ENCODE measurements at regions not wholly inside any gene's neighbourhood (a gene's known extent, or its start where the extent isn't known, plus 50 kb on each side); places are given as distances from the start of the nearest gene placed in this dataset.

- in situ Hi-C loops (cut with MboI; ENCODE audit: low pct_unique_long_range_greater_than_20kb, low sequenced_read_pairs): no loop called here
- no peak for DNase-seq
Observed at GRCh38 chr9:3773362-3774060, 247.7 kb upstream of the RFX3 start.

GRCh38 chr9:3769646-3770045, 243.8 kb upstream of the RFX3 start:
- in situ Hi-C loops (cut with MboI; ENCODE audit: low pct_unique_long_range_greater_than_20kb, low sequenced_read_pairs): no loop called here
- no peak for DNase-seq

DNA sequence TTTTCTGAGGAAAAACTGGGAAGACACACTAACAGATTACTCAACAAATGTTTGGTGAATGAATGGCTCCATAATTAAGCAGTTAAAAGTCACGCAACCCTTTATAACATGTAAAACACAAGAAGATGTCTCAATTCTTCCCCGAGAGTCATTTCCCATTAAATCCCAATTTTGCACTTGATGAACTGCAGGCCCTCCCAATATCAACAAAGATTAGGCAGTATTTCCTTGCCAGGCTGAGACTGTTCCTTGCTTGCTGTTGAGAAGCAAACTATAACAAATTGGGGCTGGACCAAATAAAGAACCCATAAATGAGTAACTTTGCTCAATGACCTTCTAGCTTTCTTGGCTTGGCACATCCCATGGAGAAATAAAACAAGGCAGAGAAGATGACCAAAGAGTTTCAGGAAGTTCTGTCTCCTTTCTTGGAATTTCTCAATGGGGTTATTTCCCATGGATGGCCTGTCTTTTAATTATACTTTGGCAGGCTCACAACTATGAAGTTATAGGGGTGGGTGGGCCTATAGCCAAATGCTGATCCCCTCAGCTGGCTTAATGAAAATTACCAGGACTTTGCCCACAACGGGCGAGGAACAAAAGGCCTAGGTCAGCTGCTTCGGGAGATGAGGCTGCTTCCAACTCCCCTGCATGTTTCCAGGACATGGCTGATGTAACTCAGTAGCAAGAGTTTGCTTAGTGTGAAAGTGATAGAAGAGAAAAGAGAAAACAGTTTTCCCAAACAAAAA, 243.1 kb upstream of the RFX3 start:
- no peak for DNase-seq
- in situ Hi-C loops (cut with MboI; ENCODE audit: low pct_unique_long_range_greater_than_20kb, low sequenced_read_pairs): no loop called here

DNA sequence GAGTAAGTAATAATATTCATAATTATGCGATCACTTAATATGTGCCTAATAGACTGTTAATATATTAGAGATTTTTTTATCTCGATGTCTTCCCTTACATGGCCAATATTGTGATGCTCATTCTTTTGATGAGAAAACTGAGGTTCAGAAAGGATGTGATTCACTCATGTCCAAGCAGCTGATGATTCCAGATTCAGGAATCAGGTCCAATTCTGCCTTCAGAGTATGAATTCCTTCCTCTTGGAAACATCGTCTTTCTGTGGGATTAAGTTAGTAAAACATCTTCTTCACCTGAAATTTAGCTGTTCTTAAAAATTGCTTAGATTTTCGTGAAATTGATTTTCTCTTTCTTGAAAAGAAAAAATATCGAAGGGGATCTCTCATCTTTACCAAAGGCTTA, 242.5 kb upstream of the RFX3 start:
- DNase-seq: no peak
- in situ Hi-C loops (cut with MboI; ENCODE audit: low pct_unique_long_range_greater_than_20kb, low sequenced_read_pairs): no loop called here

- in situ Hi-C loops (cut with MboI; ENCODE audit: low pct_unique_long_range_greater_than_20kb, low sequenced_read_pairs): no loop called here
- DNase-seq: no peak
Observed at GRCh38 chr9:3762076-3762475, 236.3 kb upstream of the RFX3 start.

- DNase-seq: no peak
- in situ Hi-C loops (cut with MboI; ENCODE audit: low pct_unique_long_range_greater_than_20kb, low sequenced_read_pairs): no loop called here
Observed at GRCh38 chr9:3760031-3760430, 234.2 kb upstream of the RFX3 start.

DNA sequence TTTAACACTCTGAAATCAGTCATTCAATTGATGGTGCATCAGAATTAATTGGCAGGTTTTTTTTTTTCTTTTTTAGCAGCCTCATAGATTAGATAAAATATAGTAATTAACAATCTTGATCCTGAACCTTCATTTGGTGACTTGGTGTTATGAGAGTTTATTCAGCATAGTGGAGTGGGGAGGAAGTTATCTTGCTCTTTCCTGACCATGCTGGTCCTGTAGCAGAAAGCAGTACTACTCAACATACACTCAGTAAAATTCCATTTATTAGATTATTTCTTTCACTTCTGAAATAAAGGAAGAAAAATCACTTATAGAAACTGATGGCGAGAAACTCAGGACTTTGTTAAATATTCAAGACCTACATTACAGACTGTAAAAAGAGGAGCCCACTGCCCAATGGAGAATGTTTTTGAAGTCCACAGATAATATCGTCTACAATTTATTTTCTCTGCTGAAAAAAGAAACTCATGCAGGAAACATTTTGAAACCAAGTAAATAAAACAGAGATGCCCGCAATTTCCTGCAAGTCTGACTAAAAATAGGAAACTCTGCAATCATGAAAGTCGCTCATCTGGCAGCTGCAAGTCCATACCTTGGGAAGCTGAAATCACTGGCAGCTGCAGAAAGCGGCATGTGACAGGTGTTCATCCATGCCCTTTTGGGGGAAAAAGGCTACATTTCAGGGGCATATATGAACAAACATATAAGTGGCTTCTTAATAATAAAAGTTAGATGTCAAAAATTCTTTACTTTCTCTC, 233.2 kb upstream of the RFX3 start:
- no peak for DNase-seq
- in situ Hi-C loops (cut with MboI; ENCODE audit: low pct_unique_long_range_greater_than_20kb, low sequenced_read_pairs): no loop called here

- no peak for DNase-seq
- in situ Hi-C loops (cut with MboI; ENCODE audit: low pct_unique_long_range_greater_than_20kb, low sequenced_read_pairs): no loop called here
Observed at GRCh38 chr9:3756071-3756470, 230.3 kb upstream of the RFX3 start.

GRCh38 chr9:3751125-3751758, 225.4 kb upstream of the RFX3 start:
- no peak for DNase-seq
- in situ Hi-C loops (cut with MboI; ENCODE audit: low pct_unique_long_range_greater_than_20kb, low sequenced_read_pairs): no loop called here

DNA sequence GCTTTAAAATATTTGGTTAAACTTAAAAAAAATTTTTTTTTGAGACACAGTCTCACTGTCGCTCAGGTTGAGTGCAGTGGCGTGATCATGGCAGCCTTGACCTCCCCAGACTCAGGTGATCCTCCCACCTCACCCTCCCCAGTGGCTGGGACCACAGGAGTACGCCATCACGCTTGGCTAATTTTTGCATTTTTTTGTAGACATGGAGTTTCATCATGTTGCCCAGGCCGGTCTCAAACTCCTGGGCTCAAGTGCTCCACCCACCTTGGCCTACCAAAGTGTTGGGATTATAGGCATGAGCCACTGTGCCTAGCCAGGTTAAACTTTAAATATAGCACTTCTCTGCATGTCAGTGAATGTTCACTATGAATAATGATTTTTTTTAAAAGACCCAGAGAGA, 224.5 kb upstream of the RFX3 start:
- no peak for DNase-seq
- in situ Hi-C loops (cut with MboI; ENCODE audit: low pct_unique_long_range_greater_than_20kb, low sequenced_read_pairs): no loop called here

DNA sequence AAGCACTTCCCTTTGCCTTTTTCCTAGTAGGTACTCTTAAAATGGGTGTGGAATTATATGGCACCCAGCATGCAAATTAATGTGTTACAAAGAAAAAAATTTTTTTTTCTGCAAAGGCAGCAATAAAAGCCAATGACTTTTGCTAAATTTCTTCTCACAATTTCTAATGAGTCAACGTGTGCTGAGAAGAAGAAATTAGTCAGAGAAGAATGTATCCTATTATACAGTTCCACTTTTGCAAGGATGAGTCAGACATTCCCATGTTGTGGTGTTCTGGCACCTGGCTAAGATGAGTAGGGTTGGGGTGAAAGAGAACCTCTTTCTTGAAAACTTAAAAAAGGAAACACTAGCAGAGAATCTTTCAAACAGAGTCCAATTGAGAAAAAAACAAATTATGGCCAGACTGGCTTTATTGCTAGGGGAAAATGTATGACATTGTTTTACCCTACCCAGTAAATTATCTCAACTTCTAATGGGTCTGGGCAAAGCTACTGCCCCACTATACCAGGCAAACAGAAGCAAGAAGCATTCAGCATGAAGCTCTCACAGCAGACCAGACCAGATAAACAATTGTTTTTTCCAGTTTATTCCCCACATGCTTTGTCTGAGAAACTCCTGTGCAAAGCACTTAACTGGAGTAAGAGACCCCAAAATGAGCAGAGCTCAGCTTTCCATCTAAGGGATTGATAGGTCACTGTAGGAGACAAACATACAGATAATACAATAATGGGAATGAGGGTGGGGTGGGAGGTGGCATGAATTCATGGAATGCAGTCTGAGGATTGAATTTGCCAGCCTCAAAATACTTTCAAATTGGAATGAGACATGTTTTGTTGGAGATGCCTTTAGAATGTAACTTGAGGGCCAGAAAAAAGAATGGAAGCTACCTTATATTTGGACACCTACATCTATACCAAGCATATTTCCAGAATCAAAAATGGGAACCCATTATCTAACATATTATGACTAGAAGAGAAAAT, 220.8 kb upstream of the RFX3 start:
- no peak for DNase-seq
- in situ Hi-C loops (cut with MboI; ENCODE audit: low pct_unique_long_range_greater_than_20kb, low sequenced_read_pairs): no loop called here

GRCh38 chr9:3743901-3744413, 218.2 kb upstream of the RFX3 start:
- in situ Hi-C loops (cut with MboI; ENCODE audit: low pct_unique_long_range_greater_than_20kb, low sequenced_read_pairs): no loop called here
- no peak for DNase-seq

DNA sequence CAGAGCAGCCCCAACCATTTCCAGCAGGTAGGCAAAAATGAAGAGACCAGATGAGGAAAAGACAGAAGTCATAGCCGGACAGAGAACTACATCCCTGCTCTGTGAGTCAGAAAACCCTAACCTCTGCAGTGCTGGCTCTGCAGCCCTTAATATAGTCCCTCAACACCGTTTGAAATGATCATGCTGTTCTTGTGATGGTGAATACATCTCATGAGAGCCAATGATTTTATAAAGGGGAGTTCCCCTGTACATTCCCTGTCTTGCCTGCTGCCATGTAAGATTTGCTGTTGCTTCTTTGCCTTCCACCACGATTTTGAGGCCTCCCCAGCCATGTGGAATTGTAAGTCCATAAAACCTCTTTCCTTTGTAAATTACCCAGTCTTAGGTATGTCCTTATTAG, 216.8 kb upstream of the RFX3 start:
- DNase-seq: no peak
- in situ Hi-C loops (cut with MboI; ENCODE audit: low pct_unique_long_range_greater_than_20kb, low sequenced_read_pairs): no loop called here

GRCh38 chr9:3741729-3742128, 215.9 kb upstream of the RFX3 start:
- DNase-seq: no peak
- in situ Hi-C loops (cut with MboI; ENCODE audit: low pct_unique_long_range_greater_than_20kb, low sequenced_read_pairs): no loop called here

GRCh38 chr9:3740690-3741419, 215.1 kb upstream of the RFX3 start:
- in situ Hi-C loops (cut with MboI; ENCODE audit: low pct_unique_long_range_greater_than_20kb, low sequenced_read_pairs): no loop called here
- DNase-seq: no peak

DNA sequence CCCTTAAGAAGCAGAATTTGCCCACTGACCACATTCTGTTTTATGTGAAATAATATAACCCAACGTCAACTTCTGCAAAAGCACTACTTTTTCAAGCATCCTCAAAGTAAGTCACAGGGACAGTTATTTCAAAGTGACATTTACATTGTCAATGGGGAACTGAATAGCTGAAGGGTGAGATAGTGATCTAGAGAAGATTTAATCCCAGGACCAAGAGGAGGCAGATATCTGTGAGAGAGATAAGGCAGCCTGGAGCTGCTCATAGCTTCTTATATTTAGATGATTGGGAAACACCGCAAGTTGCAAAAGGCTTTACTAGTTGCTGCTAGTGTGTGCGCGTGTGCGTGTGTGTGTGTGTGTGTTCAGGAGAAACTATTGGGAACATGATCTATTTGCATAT, 210.4 kb upstream of the RFX3 start:
- peak; percentile 65 for DNase-seq
- in situ Hi-C loops (cut with MboI; ENCODE audit: low pct_unique_long_range_greater_than_20kb, low sequenced_read_pairs): no loop called here

DNA sequence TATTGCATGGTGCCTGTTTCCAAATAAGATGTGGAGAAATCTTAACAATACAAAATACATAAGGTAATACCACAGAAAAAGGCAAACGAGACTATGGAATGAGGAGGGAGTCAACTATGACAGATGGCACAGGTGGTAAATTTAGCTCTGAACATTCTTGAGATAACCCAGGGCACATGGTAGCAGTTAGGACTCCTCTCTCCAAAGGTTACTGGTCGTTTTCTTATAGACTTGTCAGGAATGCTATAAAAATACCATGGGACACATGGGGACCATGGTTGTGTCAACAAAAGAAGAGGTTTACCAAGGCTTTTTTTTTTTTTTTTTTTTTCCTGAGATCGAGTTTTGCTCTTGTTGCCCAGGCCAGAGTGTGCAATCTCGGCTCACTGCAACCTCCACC, 209.4 kb upstream of the RFX3 start:
- in situ Hi-C loops (cut with MboI; ENCODE audit: low pct_unique_long_range_greater_than_20kb, low sequenced_read_pairs): no loop called here
- DNase-seq: no peak
